ENCODE measurements at regions not wholly inside any gene's neighbourhood (a gene's known extent, or its start where the extent isn't known, plus 50 kb on each side); places are given as distances from the start of the nearest gene placed in this dataset.
"Not testable (repeated sequence)": the region's sequence is repeated elsewhere in the genome, so short reads cannot be mapped to it uniquely, and the experiment has no call there.

- Mint-ChIP-seq H3K36me3 (ENCODE audit: low read depth) (no peaks in the 10 kb centered on the region), H3K9me3 (peaks cover 6% of the 10 kb centered on the region), H3K4me1 (no peaks in the 10 kb centered on the region), H3K27ac (no peak overlapping the region), H3K4me3 (no peak overlapping the region), H3K27me3 (ENCODE audit: low read depth) (no peaks in the 10 kb centered on the region)
- TF ChIP-seq CTCF (IDR thresholded peaks at IDR 0.05; ENCODE audit: unreplicated experiment in 3 of 3), result no peak
Observed at GRCh38 chr2:192398236-192398635, 203.5 kb upstream of the TMEFF2 start.

GRCh38 chr2:192394605-192395004 is 199.9 kb upstream of the TMEFF2 start:
- TF ChIP-seq CTCF (IDR thresholded peaks at IDR 0.05; ENCODE audit: unreplicated experiment in 3 of 3), result no peak
- H3K4me3 Mint-ChIP-seq, result no peak overlapping the region
- H3K9me3 Mint-ChIP-seq, result peaks cover 6% of the 10 kb centered on the region
- no peak overlapping the region for H3K27ac Mint-ChIP-seq
- no peaks in the 10 kb centered on the region for H3K4me1 Mint-ChIP-seq
- no peaks in the 10 kb centered on the region for H3K36me3 Mint-ChIP-seq (ENCODE audit: low read depth)
- no peaks in the 10 kb centered on the region for H3K27me3 Mint-ChIP-seq (ENCODE audit: low read depth)

- Mint-ChIP-seq H3K4me3 (no peak overlapping the region), H3K27me3 (ENCODE audit: low read depth) (no peaks in the 10 kb centered on the region), H3K4me1 (no peaks in the 10 kb centered on the region), H3K27ac (no peak overlapping the region), H3K36me3 (ENCODE audit: low read depth) (no peaks in the 10 kb centered on the region), H3K9me3 (peaks cover 11% of the 10 kb centered on the region)
- TF ChIP-seq CTCF (IDR thresholded peaks at IDR 0.05; ENCODE audit: unreplicated experiment in 3 of 3), result no peak
Observed at GRCh38 chr2:192391041-192391440, 196.3 kb upstream of the TMEFF2 start.

- no peak for TF ChIP-seq CTCF (IDR thresholded peaks at IDR 0.05; ENCODE audit: unreplicated experiment in 3 of 3)
- Mint-ChIP-seq H3K4me1 (no peaks in the 10 kb centered on the region), H3K27ac (no peak overlapping the region), H3K27me3 (ENCODE audit: low read depth) (no peaks in the 10 kb centered on the region), H3K4me3 (no peak overlapping the region), H3K36me3 (ENCODE audit: low read depth) (no peaks in the 10 kb centered on the region), H3K9me3 (peaks cover 17% of the 10 kb centered on the region)
Observed at GRCh38 chr2:192390401-192390800, 195.7 kb upstream of the TMEFF2 start.

GRCh38 chr2:192384191-192384590 is 189.5 kb upstream of the TMEFF2 start:
- H3K4me1 Mint-ChIP-seq; H3K36me3 Mint-ChIP-seq (ENCODE audit: low read depth); H3K27ac Mint-ChIP-seq; H3K4me3 Mint-ChIP-seq; H3K27me3 Mint-ChIP-seq (ENCODE audit: low read depth): not testable (repeated sequence)
- peaks cover 18% of the 10 kb centered on the region for H3K9me3 Mint-ChIP-seq

GRCh38 chr2:192381082-192381481 is 186.3 kb upstream of the TMEFF2 start:
- no peak for TF ChIP-seq CTCF (IDR thresholded peaks at IDR 0.05; ENCODE audit: unreplicated experiment in 3 of 3)
- H3K27me3 Mint-ChIP-seq (ENCODE audit: low read depth), result no peaks in the 10 kb centered on the region
- peaks cover 7% of the 10 kb centered on the region for H3K9me3 Mint-ChIP-seq

More at GRCh38 chr2:192381082-192381481, 186.3 kb upstream of the TMEFF2 start:
- Mint-ChIP-seq H3K4me1 (no peaks in the 10 kb centered on the region), H3K27ac (no peak overlapping the region), H3K36me3 (ENCODE audit: low read depth) (no peaks in the 10 kb centered on the region), H3K4me3 (no peak overlapping the region)
